K562 (cell line): ENCODE measurements at regions not wholly inside any gene's neighbourhood (a gene's known extent, or its start where the extent isn't known, plus 50 kb on each side); places are given as distances from the start of the nearest gene placed in this dataset.

Experiments
- ATAC-seq: fragments of 200-7000 bp; cut with Tn5 transposase; 3 replicates; pipeline ENCODE4 v1.9.1; 2020; ENCODE audit warnings: moderate library complexity
- BruUV-seq: library from RNA; stranded (reverse); fragments of 400-500 nt; replicated peaks from 2 replicates; lab custom pipeline; 2021; lab: Mats Ljungman, UMichigan
- CTCF ChIA-PET: fragments of 300-600 bp; formaldehyde crosslinking; extraction: SDS; loops from one replicate; lab custom pipeline; 2021; ENCODE audit warnings: low intra/inter-chr PET ratio; lab: Yijun Ruan, JAX
- POLR2A ChIA-PET: fragments of 300-600, 350-650 bp; sonication (Branson Sonifier 250); formaldehyde crosslinking; extraction: SDS; loops from one replicate; lab custom pipeline; 2021; ENCODE audit warnings: antibody characterized with exemption, inconsistent platforms; lab: Yijun Ruan, JAX
- DNase-seq, 4 experiments: peaks; one replicate each; pipeline versions ENCODE4 v3.0.0 to v3.0.0-alpha.2; 2011 to 2018; ENCODE audit warnings: low spot score in 3 of 4, mixed read lengths in 3 of 4; ENCODE audit errors: extremely low read depth in 1 of 4
- FAIRE-seq: peaks from 2 replicates; lab custom pipeline; 2011; peaks lifted over from hg19 to GRCh38; lab: Jason Lieb, UNC
- H2AFZ ChIP-seq: 2 replicates; pipeline ENCODE4 v1.6.0; 2011; ENCODE audit warnings: low read depth, low read length, control low read depth, inconsistent platforms
- H3K27ac ChIP-seq: fragments of 200-600 bp; 3 replicates; pipeline ENCODE4 v1.8.0; 2011; ENCODE audit warnings: low read depth, mild to moderate bottlenecking, control low read depth, inconsistent platforms, low read length, moderate library complexity, mixed read lengths; ENCODE audit errors: extremely low read depth
- H3K27me3 ChIP-seq, 2 experiments: fragments of 300-600 bp in 1 of 2; 2 replicates in 1 of 2; 3 replicates in 1 of 2; pipeline versions ENCODE4 v1.6.0 to v1.8.0; 2011; ENCODE audit warnings: inconsistent platforms in 2 of 2, low read length in 2 of 2, mild to moderate bottlenecking in 1 of 2, mixed read lengths in 1 of 2, moderate library complexity in 1 of 2; ENCODE audit not compliant: control insufficient read depth in 2 of 2, insufficient read depth in 2 of 2
- H3K36me3 ChIP-seq: fragments of 300-600 bp; 3 replicates; pipeline ENCODE4 v1.8.0; 2011; ENCODE audit warnings: mild to moderate bottlenecking, low read length, inconsistent platforms; ENCODE audit not compliant: control insufficient read depth, insufficient read depth
- H3K4me1 ChIP-seq, 2 experiments: fragments of 200-600 bp in 1 of 2; replicated peaks in 1 of 2; 2 replicates in 1 of 2; 3 replicates in 1 of 2; pipeline versions ENCODE4 v1.5.1 to v1.8.0; 2011; ENCODE audit warnings: inconsistent platforms in 2 of 2, low read length in 2 of 2, mild to moderate bottlenecking in 1 of 2, mixed read lengths in 1 of 2, moderate library complexity in 1 of 2; ENCODE audit not compliant: control insufficient read depth in 2 of 2, insufficient read depth in 2 of 2
- H3K4me2 ChIP-seq: 2 replicates; pipeline ENCODE4 v1.6.1; 2011; ENCODE audit warnings: low read length, control low read depth, inconsistent platforms, mixed read lengths; ENCODE audit not compliant: insufficient read depth
- H3K4me3 ChIP-seq: fragments of 200-600 bp; sonication (generic), shearing (Covaris generic); 2 replicates; pipeline ENCODE4 v1.5.1; 2016; ENCODE audit warnings: control low read depth, inconsistent platforms
- H3K79me2 ChIP-seq: fragments of 200-600 bp; 3 replicates; pipeline ENCODE4 v1.8.0; 2011; ENCODE audit warnings: low read length, inconsistent platforms; ENCODE audit not compliant: control insufficient read depth, insufficient read depth
- H3K9ac ChIP-seq, 2 experiments: 2 replicates each; pipeline versions ENCODE4 v1.6.0 to v1.6.1; 2011; ENCODE audit warnings: low read depth in 2 of 2, low read length in 2 of 2, control low read depth in 1 of 2, inconsistent platforms in 1 of 2, mild to moderate bottlenecking in 1 of 2, mixed read lengths in 1 of 2; ENCODE audit not compliant: insufficient read depth in 1 of 2
- H3K9me1 ChIP-seq: one replicate; pipeline ENCODE4 v1.6.0; 2011; ENCODE audit warnings: inconsistent platforms, mild to moderate bottlenecking, low read length, moderate library complexity; ENCODE audit not compliant: control insufficient read depth, insufficient read depth
- H3K9me3 ChIP-seq: replicated peaks from 2 replicates; pipeline ENCODE4 v1.5.1; 2011; ENCODE audit warnings: low read depth, low read length, inconsistent platforms; ENCODE audit not compliant: control insufficient read depth, insufficient read depth
- H4K20me1 ChIP-seq: replicated peaks from 2 replicates; pipeline ENCODE4 v1.6.1; 2011; ENCODE audit warnings: low read length, inconsistent platforms, mixed read lengths; ENCODE audit not compliant: control insufficient read depth, insufficient read depth
- CREB1 ChIP-seq, 2 experiments: sonication (generic) in 1 of 2; formaldehyde crosslinking in 1 of 2; IDR thresholded peaks; 2 replicates each; pipeline versions ENCODE4 v1.6.1 to v1.8.0; 2012 to 2022; ENCODE audit warnings: inconsistent platforms in 1 of 2, mild to moderate bottlenecking in 1 of 2, missing genetic modification reagents in 1 of 2, moderate library complexity in 1 of 2
- RBM25 ChIP-seq: fragments of 200-400 bp; formaldehyde crosslinking; IDR thresholded peaks from 2 replicates; pipeline ENCODE4 v1.6.1; 2018; ENCODE audit warnings: low read length, low read depth, moderate library complexity; ENCODE audit not compliant: severe bottlenecking
- TGIF2 ChIP-seq: sonication (generic); formaldehyde crosslinking; IDR thresholded peaks from 2 replicates; pipeline ENCODE4 v1.8.1; 2022; ENCODE audit warnings: mild to moderate bottlenecking, missing genetic modification reagents, moderate library complexity
- ZNF347 ChIP-seq: fragments of 450-650 bp; formaldehyde crosslinking; IDR thresholded peaks from 2 replicates; pipeline ENCODE4 v1.4.0; 2020; ENCODE audit warnings: low read depth, mild to moderate bottlenecking, moderate library complexity
- WGBS: fragments of 100-300 bp; shearing (Covaris generic); methylation state at CpG from one replicate; pipeline ENCODE4 v1.1.6; 2016; ENCODE audit warnings: low coverage, mixed read lengths; ENCODE audit not compliant: insufficient coverage; ENCODE audit errors: missing lambda C conversion rate; 5-methylcytosine and 5-hydroxymethylcytosine counted together
- in situ Hi-C: fragments of 300-500 bp; cut with MboI; formaldehyde crosslinking; loops from 4 replicates; pipeline ENCODE4 v1.15.0; 2018; ENCODE audit warnings: inconsistent platforms, mixed read lengths
- intact Hi-C: fragments of 100-400 bp; cut with micrococcal nuclease; formaldehyde crosslinking; loops from 2 replicates; pipeline ENCODE4 v1.14.2; 2022

GRCh38 chr1:30284728-30285475 lies 438.5 kb downstream of the MATN1 start:
- under 1% methylated on average over 17 of the region's 17 CpGs for WGBS
- H3K9me3 ChIP-seq = no peaks in the 10 kb centered on the region
- no peak overlapping the region for H3K4me3 ChIP-seq
- no peak for DNase-seq
- H3K4me1 ChIP-seq = no peaks in the 10 kb centered on the region; a peak in 1 of 5 replicates
- intact Hi-C loops = no loop called here
- no peak overlapping the region for H2AFZ ChIP-seq
- no peak overlapping the region for H3K9ac ChIP-seq
- H3K9me1 ChIP-seq = no peaks in the 10 kb centered on the region
- ChIA-PET CTCF (no interaction called here), POLR2A (interaction anchor here (0.6 to 0.7 kb wide), 3 partner anchors 7 to 75 kb away, joined by 3 to 4 read pairs (median 3); no protein-coding TSS in a partner anchor)
- no peak overlapping the region for H3K4me2 ChIP-seq
- no TSS peak for BruUV-seq
- no peak for FAIRE-seq
- no peak for ATAC-seq
- TF ChIP-seq RBM25 = peak; percentile 37
- TF ChIP-seq TGIF2 (CRISPR knock-in tag) = 0 out of 2 replicates have a peak, but pooled peaks have one; percentile 31
- no peak for TF ChIP-seq CREB1 (IDR thresholded peaks at IDR 0.05)
- TF ChIP-seq CREB1 (CRISPR knock-in tag; IDR thresholded peaks at IDR 0.05) = 0 out of 2 replicates have a peak, but pooled peaks have one; percentile 18
- no peak for TF ChIP-seq ZNF347 (CRISPR knock-in tag)
- no peak overlapping the region for H3K27ac ChIP-seq
- H3K79me2 ChIP-seq = no peaks in the 10 kb centered on the region
- 0 out of 2 replicates have a peak, but pooled peaks cover 3% of the 10 kb centered on the region for H4K20me1 ChIP-seq
- peaks cover 0 to 10% of the 10 kb centered on the region in 2 experiments; a peak in 3 of 5 replicates for H3K27me3 ChIP-seq
- no peaks in the 10 kb centered on the region for H3K36me3 ChIP-seq
- in situ Hi-C loops = no loop called here
